ENCODE measurements at regions not wholly inside any gene's neighbourhood (a gene's known extent, or its start where the extent isn't known, plus 50 kb on each side); places are given as distances from the start of the nearest gene placed in this dataset.
"Not testable (repeated sequence)": the region's sequence is repeated elsewhere in the genome, so short reads cannot be mapped to it uniquely, and the experiment has no call there.

DNA sequence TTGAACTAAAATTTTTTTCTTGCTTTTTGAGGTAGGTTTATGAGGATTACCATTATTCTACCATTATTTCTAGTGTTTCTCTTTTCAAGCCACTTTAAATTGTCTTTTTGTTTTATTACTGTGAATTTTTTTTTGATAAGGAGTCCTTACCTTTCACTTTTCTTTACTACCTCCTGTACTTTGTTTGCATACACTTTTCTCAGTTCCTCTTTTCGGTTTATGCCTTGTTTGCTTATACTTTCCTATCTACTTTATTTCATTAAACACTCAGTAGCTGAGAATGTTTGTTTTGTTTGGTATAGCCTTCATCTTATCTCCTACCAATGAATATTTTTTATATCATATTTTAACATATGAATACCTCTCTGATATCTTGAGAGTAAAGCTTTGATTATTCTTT is 147.9 kb downstream of the TFAP2B start:
- DNase-seq (ENCODE audit: low spot score) = no peak
- H3K27ac ChIP-seq = no peak overlapping the region
- TF ChIP-seq, protein P1, sequence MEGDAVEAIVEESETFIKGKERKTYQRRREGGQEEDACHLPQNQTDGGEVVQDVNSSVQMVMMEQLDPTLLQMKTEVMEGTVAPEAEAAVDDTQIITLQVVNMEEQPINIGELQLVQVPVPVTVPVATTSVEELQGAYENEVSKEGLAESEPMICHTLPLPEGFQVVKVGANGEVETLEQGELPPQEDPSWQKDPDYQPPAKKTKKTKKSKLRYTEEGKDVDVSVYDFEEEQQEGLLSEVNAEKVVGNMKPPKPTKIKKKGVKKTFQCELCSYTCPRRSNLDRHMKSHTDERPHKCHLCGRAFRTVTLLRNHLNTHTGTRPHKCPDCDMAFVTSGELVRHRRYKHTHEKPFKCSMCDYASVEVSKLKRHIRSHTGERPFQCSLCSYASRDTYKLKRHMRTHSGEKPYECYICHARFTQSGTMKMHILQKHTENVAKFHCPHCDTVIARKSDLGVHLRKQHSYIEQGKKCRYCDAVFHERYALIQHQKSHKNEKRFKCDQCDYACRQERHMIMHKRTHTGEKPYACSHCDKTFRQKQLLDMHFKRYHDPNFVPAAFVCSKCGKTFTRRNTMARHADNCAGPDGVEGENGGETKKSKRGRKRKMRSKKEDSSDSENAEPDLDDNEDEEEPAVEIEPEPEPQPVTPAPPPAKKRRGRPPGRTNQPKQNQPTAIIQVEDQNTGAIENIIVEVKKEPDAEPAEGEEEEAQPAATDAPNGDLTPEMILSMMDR (conservative IDR thresholded peaks at IDR 0.05; ENCODE audit: low read depth) = no peak
- ChIA-PET POLR2A (ENCODE audit: low non-redundant PET) (no interaction called here), CTCF (no interaction called here)

DNA sequence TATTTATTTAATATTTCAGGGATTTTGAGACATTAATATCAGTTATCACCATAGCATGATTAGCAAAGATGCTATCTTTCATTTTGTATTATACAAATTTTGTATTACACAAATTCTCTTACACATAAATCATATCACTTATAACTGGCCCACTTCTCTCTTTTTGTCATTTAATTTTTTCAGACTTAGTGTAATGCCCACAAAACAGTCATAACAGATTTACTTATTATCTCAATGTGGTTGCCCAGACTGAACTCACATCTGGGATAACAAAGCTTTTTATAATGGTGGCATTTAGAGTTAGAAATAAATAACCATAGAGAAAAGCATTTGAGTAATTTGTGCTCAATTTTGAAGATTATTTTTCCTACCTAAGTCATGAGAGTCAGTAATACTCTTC is 148.3 kb downstream of the TFAP2B start:
- no peak for DNase-seq (ENCODE audit: low spot score)
- H3K27ac ChIP-seq = no peak overlapping the region
- TF ChIP-seq, protein P1 (conservative IDR thresholded peaks at IDR 0.05; ENCODE audit: low read depth) = no peak
- CTCF ChIA-PET = no interaction called here
- POLR2A ChIA-PET (ENCODE audit: low non-redundant PET) = no interaction called here

- DNase-seq (ENCODE audit: low spot score); H3K27ac ChIP-seq; POLR2A ChIA-PET (ENCODE audit: low non-redundant PET): not testable (repeated sequence)
- CTCF ChIA-PET = interaction anchor here (0.6 kb wide), 1 partner anchor 922 kb away, joined by 3 read pairs; no protein-coding TSS in a partner anchor
These were observed 149.6 kb downstream of the TFAP2B start for GRCh38 chr6:50968246-50968645.

- no peak for DNase-seq (ENCODE audit: low spot score)
- CTCF ChIA-PET = interaction anchor here (0.5 kb wide), 1 partner anchor 1634 kb away, joined by 6 read pairs; no protein-coding TSS in a partner anchor
- POLR2A ChIA-PET (ENCODE audit: low non-redundant PET) = no interaction called here
- no peak overlapping the region for H3K27ac ChIP-seq
- TF ChIP-seq, protein P1 (conservative IDR thresholded peaks at IDR 0.05; ENCODE audit: low read depth) = no peak
These were observed 152.2 kb downstream of the TFAP2B start for GRCh38 chr6:50970908-50971307.

GRCh38 chr6:50973464-50973863 is 154.8 kb downstream of the TFAP2B start:
- DNase-seq (ENCODE audit: low spot score) = no peak
- ChIA-PET POLR2A (ENCODE audit: low non-redundant PET) (no interaction called here), CTCF (no interaction called here)
- no peak overlapping the region for H3K27ac ChIP-seq
- TF ChIP-seq, protein P1 (conservative IDR thresholded peaks at IDR 0.05; ENCODE audit: low read depth) = no peak

DNA sequence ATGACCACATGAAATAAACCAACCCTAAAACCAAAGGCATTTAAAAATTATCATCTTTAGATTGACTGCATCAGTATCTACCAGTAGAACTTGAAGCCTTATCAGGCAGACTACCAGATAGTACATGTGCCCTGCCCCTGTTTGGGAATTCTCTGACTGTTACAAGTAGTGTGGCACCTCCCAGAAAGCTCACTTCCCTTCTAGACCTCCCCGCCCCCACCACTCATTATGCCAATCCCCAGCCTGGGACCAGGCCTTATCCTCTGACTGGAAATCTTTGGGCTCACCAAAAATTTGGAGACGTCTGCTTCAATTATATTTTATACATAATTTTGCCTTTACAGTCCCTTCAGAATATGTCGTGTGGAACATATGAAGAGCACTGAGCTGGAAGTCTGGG is 155.6 kb downstream of the TFAP2B start:
- POLR2A ChIA-PET (ENCODE audit: low non-redundant PET) = no interaction called here
- no peak for DNase-seq (ENCODE audit: low spot score)
- H3K27ac ChIP-seq = no peak overlapping the region
- CTCF ChIA-PET = no interaction called here
- TF ChIP-seq, protein P1 (conservative IDR thresholded peaks at IDR 0.05; ENCODE audit: low read depth) = no peak

GRCh38 chr6:50975216-50975615 is 156.5 kb downstream of the TFAP2B start:
- H3K27ac ChIP-seq = no peak overlapping the region
- DNase-seq (ENCODE audit: low spot score) = no peak
- TF ChIP-seq, protein P1 (conservative IDR thresholded peaks at IDR 0.05; ENCODE audit: low read depth) = no peak
- ChIA-PET CTCF (no interaction called here), POLR2A (ENCODE audit: low non-redundant PET) (no interaction called here)
